NCI-H748 treated with DMSO at 0.1 percent for 48 hours (cell line): ENCODE measurements at regions not wholly inside any gene's neighbourhood (a gene's known extent, or its start where the extent isn't known, plus 50 kb on each side); places are given as distances from the start of the nearest gene placed in this dataset.

Experiments
- DNase-seq: peaks from one replicate; lab custom pipeline; 2025; lab: John Stamatoyannopoulos, UW

DNA sequence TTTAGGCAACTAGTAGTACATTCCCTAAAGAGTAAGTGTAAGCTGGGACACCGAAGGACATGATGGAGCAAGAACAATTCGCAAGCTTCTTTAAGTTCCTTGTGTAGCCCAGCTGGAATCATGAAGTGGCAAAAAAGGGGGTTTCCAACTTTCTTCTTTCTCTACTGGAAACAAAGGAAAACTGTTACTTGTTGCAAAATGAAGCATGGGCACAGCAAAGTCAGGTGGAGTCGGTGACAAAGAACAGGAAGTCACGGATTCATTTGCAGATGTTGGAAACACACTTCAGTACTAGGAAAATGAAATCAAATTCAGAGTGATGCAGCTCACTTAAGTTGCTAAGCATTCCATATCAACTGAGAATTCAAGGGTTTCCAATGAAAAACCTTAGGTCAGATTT lies 706.9 kb upstream of the STXBP6 start:
- no peak for DNase-seq

DNA sequence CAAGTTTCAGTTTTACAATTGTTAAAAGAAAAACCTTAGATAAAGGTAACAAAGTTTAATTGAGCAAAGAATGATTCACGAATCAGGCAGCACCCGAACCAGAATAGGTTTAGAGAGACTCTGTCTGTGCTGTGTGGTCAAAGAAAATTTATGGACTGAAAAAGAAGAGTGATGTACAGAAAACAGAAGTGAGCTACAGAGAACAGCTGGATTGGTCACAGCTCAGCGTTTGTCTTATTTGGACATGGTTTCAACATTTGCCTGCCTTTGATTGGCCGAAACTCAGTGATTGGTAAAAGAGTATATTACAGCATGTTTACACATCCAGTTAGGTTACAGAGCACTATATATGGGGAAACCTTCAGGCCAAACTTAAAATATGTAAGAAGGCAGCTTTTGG lies 703.2 kb upstream of the STXBP6 start:
- DNase-seq: no peak

DNA sequence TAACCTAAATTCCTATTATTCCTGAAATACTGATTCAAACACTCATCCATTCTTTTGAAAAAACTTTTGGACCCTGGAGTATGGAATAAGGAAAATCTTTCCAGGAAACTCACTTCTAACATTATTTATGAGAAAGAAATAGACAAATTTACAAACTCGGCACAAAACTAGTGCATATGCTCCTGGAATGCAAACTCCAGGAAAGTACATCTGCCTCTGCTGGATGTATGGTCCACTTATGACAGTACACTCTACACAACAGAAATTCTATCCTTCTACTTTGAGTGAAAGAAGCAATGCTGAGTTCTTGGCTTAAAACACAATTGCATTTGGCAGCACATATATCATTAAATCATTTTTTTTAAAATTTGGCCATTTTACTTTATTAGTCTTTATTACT lies 700.5 kb upstream of the STXBP6 start:
- no peak for DNase-seq
